ENCODE measurements at regions not wholly inside any gene's neighbourhood (a gene's known extent, or its start where the extent isn't known, plus 50 kb on each side); places are given as distances from the start of the nearest gene placed in this dataset.

- TF ChIP-seq AHDC1 (CRISPR knock-in tag; IDR thresholded peaks at IDR 0.05; ENCODE audit: borderline replicate concordance), result no peak
- no peak for TF ChIP-seq ZNF142 (CRISPR knock-in tag; IDR thresholded peaks at IDR 0.05)
- no peak for TF ChIP-seq FOSL1 (CRISPR knock-in tag; IDR thresholded peaks at IDR 0.05; ENCODE audit: borderline replicate concordance)
- no peak for TF ChIP-seq SMC3 (IDR thresholded peaks at IDR 0.05; ENCODE audit: low read length)
- TF ChIP-seq ATF7-NPFF (CRISPR knock-in tag; IDR thresholded peaks at IDR 0.05; ENCODE audit: low read depth), result no peak
- no peak for TF ChIP-seq POLR2AphosphoS5 (IDR thresholded peaks at IDR 0.05; ENCODE audit: low read depth, low read length)
These were observed 433.1 kb upstream of the KAZN start (continued) for GRCh38 chr1:14165371-14165801.
